Pancreas (tissue), 10 donors: ENCODE measurements at regions not wholly inside any gene's neighbourhood (a gene's known extent, or its start where the extent isn't known, plus 50 kb on each side); places are given as distances from the start of the nearest gene placed in this dataset.

Experiments
- ATAC-seq, 4 donors: fragments of 200-7000 bp; cut with Tn5 transposase; one replicate each; pipeline versions ENCODE4 v1.8.0 to v1.9.1; 2020; ENCODE audit warnings: mild to moderate bottlenecking in 4 of 4, moderate library complexity in 4 of 4
- DNase-seq, 6 donors: peaks; one replicate each; pipeline ENCODE4 v3.0.0-alpha.2; 2020
- FAIRE-seq: peaks from 2 replicates; lab custom pipeline; 2012; peaks lifted over from hg19 to GRCh38; lab: Jason Lieb, UNC
- H3K27ac ChIP-seq, 4 donors: fragments of 200-600 bp; sonication (generic); 1 replicate in 3 of 4; 2 replicates in 1 of 4; pipeline versions ENCODE4 v1.5.0 to v1.8.0; 2020
- H3K27me3 ChIP-seq, 4 donors: fragments of 200-600 bp; one replicate each; pipeline ENCODE4 v1.8.0; 2021
- H3K36me3 ChIP-seq, 3 donors: fragments of 200-600 bp; sonication (generic) in 1 of 3; one replicate each; pipeline versions ENCODE4 v1.5.0 to v1.8.0; 2020 to 2021
- H3K4me1 ChIP-seq, 3 donors: fragments of 200-600 bp; one replicate each; pipeline ENCODE4 v1.8.0; 2021
- H3K4me3 ChIP-seq, 4 donors: fragments of 200-600 bp; sonication (generic) in 2 of 4; one replicate each; pipeline versions ENCODE4 v1.5.0 to v1.8.0; 2020 to 2021
- H3K9me3 ChIP-seq, 4 donors: fragments of 200-600 bp; one replicate each; pipeline ENCODE4 v1.8.0; 2021
- WGBS, 2 donors: extraction: QIAGEN DNeasy Blood & Tissue Kit; methylation state at CpG; one replicate each; pipeline ENCODE4 v1.1.7; 2013; 5-methylcytosine and 5-hydroxymethylcytosine counted together
- intact Hi-C, 3 donors: fragments of 100-400 bp; cut with DNase I; formaldehyde crosslinking; loops; one replicate each; pipeline versions ENCODE4 v1.11.1 to v1.14.2; 2022
- TF ChIP-seq, protein P1 (sequence below), 4 donors: fragments of 200-600 bp; sonication (generic) in 3 of 4; IDR thresholded peaks; one replicate each; pipeline versions ENCODE4 v1.5.0 to v1.8.0; 2021; ENCODE audit warnings: antibody characterized with exemption in 4 of 4
- donor health status: healthy with polysubstance abuse.
- donor health status: DM: no; HTN: no; CAD: no; lungs with moderate emphysema.
- donor health status: DM: no; HTN: no; CAD: no.
- donor health status: control.
- donor health status: control.
- donor health status: Bipolar disorder and iron deficiency.
- donor health status: DM: yes; HTN: yes; CAD: no.
- donor health status: DM: no; HTN: no; CAD: no.
- donor health status: DM: no; HTN: no; CAD: no.
- donor health status: DM: yes; HTN: yes; CAD: no.

DNA sequence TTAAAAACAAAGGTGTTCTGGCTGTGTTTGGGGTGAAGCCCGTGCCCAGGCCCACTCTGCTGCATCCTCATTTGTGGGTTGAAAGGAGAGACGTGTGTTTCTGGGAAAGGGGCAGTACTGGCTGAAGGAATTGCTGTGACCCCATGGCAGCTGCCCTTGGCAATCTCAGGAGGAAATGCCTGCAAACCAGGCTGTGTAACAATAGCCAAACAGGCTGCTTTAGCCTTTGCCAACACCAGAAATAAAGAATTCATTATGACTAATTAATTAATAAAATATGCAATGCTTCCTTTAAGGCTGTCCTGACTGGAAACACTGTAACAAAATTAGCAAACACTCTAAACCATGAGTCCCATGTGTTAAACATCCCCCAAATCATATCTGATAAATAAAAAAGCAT, 53.0 kb upstream of the KRR1 start:
- H3K4me1 ChIP-seq, result no peaks in the 10 kb centered on the region
- no peak for FAIRE-seq
- TF ChIP-seq, protein P1, sequence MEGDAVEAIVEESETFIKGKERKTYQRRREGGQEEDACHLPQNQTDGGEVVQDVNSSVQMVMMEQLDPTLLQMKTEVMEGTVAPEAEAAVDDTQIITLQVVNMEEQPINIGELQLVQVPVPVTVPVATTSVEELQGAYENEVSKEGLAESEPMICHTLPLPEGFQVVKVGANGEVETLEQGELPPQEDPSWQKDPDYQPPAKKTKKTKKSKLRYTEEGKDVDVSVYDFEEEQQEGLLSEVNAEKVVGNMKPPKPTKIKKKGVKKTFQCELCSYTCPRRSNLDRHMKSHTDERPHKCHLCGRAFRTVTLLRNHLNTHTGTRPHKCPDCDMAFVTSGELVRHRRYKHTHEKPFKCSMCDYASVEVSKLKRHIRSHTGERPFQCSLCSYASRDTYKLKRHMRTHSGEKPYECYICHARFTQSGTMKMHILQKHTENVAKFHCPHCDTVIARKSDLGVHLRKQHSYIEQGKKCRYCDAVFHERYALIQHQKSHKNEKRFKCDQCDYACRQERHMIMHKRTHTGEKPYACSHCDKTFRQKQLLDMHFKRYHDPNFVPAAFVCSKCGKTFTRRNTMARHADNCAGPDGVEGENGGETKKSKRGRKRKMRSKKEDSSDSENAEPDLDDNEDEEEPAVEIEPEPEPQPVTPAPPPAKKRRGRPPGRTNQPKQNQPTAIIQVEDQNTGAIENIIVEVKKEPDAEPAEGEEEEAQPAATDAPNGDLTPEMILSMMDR (IDR thresholded peaks at IDR 0.05), result no peak
- peak in 1 of 4 donors; percentile 12 for ATAC-seq
- no peaks in the 10 kb centered on the region for H3K27me3 ChIP-seq
- no peak overlapping the region for H3K27ac ChIP-seq
- no peak for DNase-seq
- H3K9me3 ChIP-seq, result no peaks in the 10 kb centered on the region
- 71 to 92% methylated on average over 2 of the region's 2 CpGs for WGBS, 2 donors
- no peak overlapping the region for H3K4me3 ChIP-seq
- no peaks in the 10 kb centered on the region for H3K36me3 ChIP-seq
- intact Hi-C loops, result no loop called here

DNA sequence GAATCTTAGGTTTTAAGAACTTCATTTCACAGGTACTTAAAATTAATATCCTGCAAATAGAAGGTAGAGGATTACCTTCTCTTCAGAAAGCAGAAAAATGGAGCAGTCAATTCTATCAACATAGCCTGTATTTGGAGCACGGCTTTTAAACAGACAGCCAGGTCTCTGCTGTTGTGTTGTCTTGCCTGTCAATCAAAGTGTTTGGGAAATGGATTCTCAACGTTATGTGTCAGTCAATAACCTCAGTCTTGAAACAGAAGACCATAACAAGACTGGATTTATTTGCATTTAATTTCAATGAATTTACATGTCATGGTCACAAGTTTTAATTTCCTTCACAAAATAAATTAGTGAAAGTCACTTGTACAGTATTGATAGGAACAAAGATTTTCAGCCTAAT, 51.9 kb upstream of the KRR1 start:
- no peak overlapping the region for H3K4me3 ChIP-seq
- WGBS, 2 donors, result 65 to 66% methylated on average over 2 of the region's 2 CpGs
- H3K27me3 ChIP-seq, result no peaks in the 10 kb centered on the region
- no peaks in the 10 kb centered on the region for H3K9me3 ChIP-seq
- no peak for FAIRE-seq
- ATAC-seq, result no peak
- no peak overlapping the region for H3K27ac ChIP-seq
- H3K4me1 ChIP-seq, result no peaks in the 10 kb centered on the region
- TF ChIP-seq, protein P1 (IDR thresholded peaks at IDR 0.05), result no peak
- no peak for DNase-seq
- H3K36me3 ChIP-seq, result no peaks in the 10 kb centered on the region
- intact Hi-C loops, result no loop called here

DNA sequence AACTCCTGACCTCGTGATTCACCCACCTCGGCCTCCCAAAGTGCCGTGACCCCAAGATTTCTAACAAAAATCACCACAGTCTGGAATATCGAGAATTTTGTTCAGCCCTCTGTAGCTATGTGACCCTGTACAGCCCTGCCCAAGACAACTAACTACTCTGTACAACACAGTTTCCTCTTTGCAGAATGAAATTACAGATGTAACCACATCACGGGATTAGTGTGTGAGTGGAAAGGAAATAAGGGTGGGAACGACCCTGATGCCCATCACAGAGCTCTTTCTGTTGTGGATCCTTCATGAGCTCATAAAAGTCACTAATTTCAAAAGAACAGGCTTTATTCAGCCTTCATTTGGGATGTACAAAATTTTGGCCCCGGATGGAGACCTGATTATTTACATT, 50.5 kb upstream of the KRR1 start:
- ATAC-seq (no peak), FAIRE-seq (no peak), DNase-seq (no peak)
- no peaks in the 10 kb centered on the region for H3K27me3 ChIP-seq
- no peak overlapping the region for H3K4me3 ChIP-seq
- WGBS, 2 donors, result 81 to 88% methylated on average over 7 of the region's 7 CpGs
- intact Hi-C loops, result no loop called here
- H3K27ac ChIP-seq, result no peak overlapping the region
- no peaks in the 10 kb centered on the region for H3K9me3 ChIP-seq
- H3K36me3 ChIP-seq, result no peaks in the 10 kb centered on the region
- H3K4me1 ChIP-seq, result no peaks in the 10 kb centered on the region
- TF ChIP-seq, protein P1 (IDR thresholded peaks at IDR 0.05), result no peak
